OCI-LY3 (cell line): ENCODE measurements at regions not wholly inside any gene's neighbourhood (a gene's known extent, or its start where the extent isn't known, plus 50 kb on each side); places are given as distances from the start of the nearest gene placed in this dataset.

Experiments
- H2AFZ ChIP-seq: fragments of 200-600, 300-600 bp; shearing (Covaris generic); 2 replicates; pipeline ENCODE4 v1.6.0; 2014; ENCODE audit warnings: antibody characterized with exemption, low read depth, low read length
- H3K27ac ChIP-seq: fragments of 200-600, 300-600 bp; sonication (generic); 2 replicates; pipeline ENCODE4 v1.5.1; 2014; ENCODE audit warnings: mild to moderate bottlenecking, low read length, moderate library complexity, mixed read lengths
- H3K27me3 ChIP-seq: fragments of 200-600, 300-600 bp; sonication (generic); 2 replicates; pipeline ENCODE4 v1.6.1; 2014; ENCODE audit warnings: low read depth, low read length, mixed read lengths
- H3K36me3 ChIP-seq: fragments of 200-600, 300-600 bp; sonication (generic); replicated peaks from 2 replicates; pipeline ENCODE3; 2014; ENCODE audit warnings: low read depth, low read length, mixed read lengths
- H3K4me1 ChIP-seq: fragments of 300-600, 200-600 bp; sonication (generic); 2 replicates; pipeline ENCODE4 v1.6.1; 2014; ENCODE audit warnings: low read length, mixed read lengths
- H3K4me2 ChIP-seq: fragments of 200-600, 300-600 bp; sonication (generic); 2 replicates; pipeline ENCODE4 v1.6.1; 2014; ENCODE audit warnings: low read length, mixed read lengths
- H3K4me3 ChIP-seq: fragments of 300-600, 200-600 bp; sonication (generic); 2 replicates; pipeline ENCODE4 v1.5.1; 2014; ENCODE audit warnings: antibody characterized with exemption, mild to moderate bottlenecking, low read length, moderate library complexity
- H3K79me2 ChIP-seq: fragments of 300-600, 200-600 bp; shearing (Covaris generic); 2 replicates; pipeline ENCODE4 v1.6.1; 2014; ENCODE audit warnings: mild to moderate bottlenecking, low read length, mixed read lengths
- H3K9ac ChIP-seq: fragments of 300-600, 200-600 bp; shearing (Covaris generic); 2 replicates; pipeline ENCODE4 v1.6.0; 2014; ENCODE audit warnings: mild to moderate bottlenecking, low read length, moderate library complexity
- H3K9me3 ChIP-seq: fragments of 200-600, 300-600 bp; shearing (Covaris generic); 2 replicates; pipeline ENCODE4 v1.6.1; 2014; ENCODE audit warnings: low read length, mixed read lengths; ENCODE audit not compliant: insufficient read depth
- H4K20me1 ChIP-seq: fragments of 200-600, 300-600 bp; sonication (generic); 2 replicates; pipeline ENCODE4 v1.6.1; 2016; ENCODE audit warnings: low read length, mixed read lengths; ENCODE audit not compliant: insufficient read depth
- CTCF ChIP-seq: fragments of 200-600, 300-600 bp; sonication (generic); IDR thresholded peaks from 2 replicates; pipeline ENCODE4 v1.5.1; 2014; ENCODE audit warnings: antibody characterized with exemption, low read length, low read depth
- EZH2phosphoT487 ChIP-seq: fragments of 200-600 bp; shearing (Covaris generic); IDR thresholded peaks from 2 replicates; pipeline ENCODE4 v1.6.1; 2018; ENCODE audit warnings: antibody characterized with exemption, mixed run types, low read depth

- no peaks in the 10 kb centered on the region for H3K36me3 ChIP-seq
Measured at GRCh38 chr13:75137911-75138571, 343.9 kb downstream of the TBC1D4 start.

GRCh38 chr13:75136151-75136550 lies 345.8 kb downstream of the TBC1D4 start:
- Histone ChIP-seq H4K20me1 (no peaks in the 10 kb centered on the region), H3K4me1 (no peaks in the 10 kb centered on the region), H2AFZ (no peak overlapping the region), H3K4me2 (no peak overlapping the region), H3K4me3 (no peak overlapping the region), H3K9me3 (peaks cover 11% of the 10 kb centered on the region), H3K27ac (no peak overlapping the region), H3K36me3 (no peaks in the 10 kb centered on the region), H3K79me2 (no peaks in the 10 kb centered on the region), H3K27me3 (no peaks in the 10 kb centered on the region), H3K9ac (no peak overlapping the region)
- TF ChIP-seq EZH2phosphoT487 (no peak), CTCF (no peak)

More at GRCh38 chr13:75137911-75138571, 343.9 kb downstream of the TBC1D4 start:
- Histone ChIP-seq H3K4me3 (no peak overlapping the region), H3K9ac (no peak overlapping the region), H3K79me2 (no peaks in the 10 kb centered on the region), H4K20me1 (no peaks in the 10 kb centered on the region), H3K27me3 (no peaks in the 10 kb centered on the region), H3K4me1 (no peaks in the 10 kb centered on the region), H3K27ac (no peak overlapping the region), H3K4me2 (no peak overlapping the region), H2AFZ (no peak overlapping the region), H3K9me3 (peaks cover 11% of the 10 kb centered on the region)
- TF ChIP-seq CTCF = no peak
- TF ChIP-seq EZH2phosphoT487 = no peak

- no peak overlapping the region for H3K27ac ChIP-seq
- H3K4me2 ChIP-seq = no peak overlapping the region
- no peak overlapping the region for H2AFZ ChIP-seq
- H3K9ac ChIP-seq = no peak overlapping the region
- H3K9me3 ChIP-seq = peaks cover 11% of the 10 kb centered on the region
- TF ChIP-seq EZH2phosphoT487 (no peak), CTCF (no peak)
- no peak overlapping the region for H3K4me3 ChIP-seq
- H4K20me1 ChIP-seq = no peaks in the 10 kb centered on the region
- no peaks in the 10 kb centered on the region for H3K4me1 ChIP-seq
- no peaks in the 10 kb centered on the region for H3K27me3 ChIP-seq
- H3K36me3 ChIP-seq = no peaks in the 10 kb centered on the region
- H3K79me2 ChIP-seq = no peaks in the 10 kb centered on the region
Measured at GRCh38 chr13:75135325-75135825, 346.6 kb downstream of the TBC1D4 start.

GRCh38 chr13:75132701-75133695 lies 349.0 kb downstream of the TBC1D4 start:
- Histone ChIP-seq H3K36me3 (no peaks in the 10 kb centered on the region), H3K9ac (no peak overlapping the region), H3K9me3 (no peaks in the 10 kb centered on the region; the same call in 1 of the 2 replicates), H2AFZ (no peak overlapping the region), H3K4me1 (no peaks in the 10 kb centered on the region), H3K4me2 (no peak overlapping the region), H3K27ac (no peak overlapping the region), H3K79me2 (no peaks in the 10 kb centered on the region), H3K4me3 (no peak overlapping the region), H3K27me3 (no peaks in the 10 kb centered on the region), H4K20me1 (no peaks in the 10 kb centered on the region)
- TF ChIP-seq CTCF (no peak), EZH2phosphoT487 (no peak)
